ENCODE measurements at regions not wholly inside any gene's neighbourhood (a gene's known extent, or its start where the extent isn't known, plus 50 kb on each side); places are given as distances from the start of the nearest gene placed in this dataset.

DNA sequence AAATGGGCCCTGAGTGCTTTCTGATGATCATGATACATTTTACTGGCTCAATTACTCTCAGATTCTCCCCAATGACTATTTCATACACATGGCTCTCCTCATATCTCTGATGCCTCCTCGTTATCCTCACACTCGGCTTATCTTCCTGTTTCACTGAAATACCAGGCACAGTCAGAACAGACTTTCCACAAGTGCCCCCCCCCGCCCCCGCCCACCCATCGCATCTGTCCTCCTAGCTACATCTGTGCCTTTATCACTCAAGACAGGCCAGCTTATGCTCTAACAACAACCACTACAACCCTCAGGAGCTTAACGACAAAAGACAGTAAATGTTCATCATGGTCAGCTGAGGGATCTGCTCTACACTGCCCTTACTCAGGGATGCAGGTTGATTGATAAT lies 610.6 kb upstream of the DIPK2B start:
- TF ChIP-seq, protein P1, sequence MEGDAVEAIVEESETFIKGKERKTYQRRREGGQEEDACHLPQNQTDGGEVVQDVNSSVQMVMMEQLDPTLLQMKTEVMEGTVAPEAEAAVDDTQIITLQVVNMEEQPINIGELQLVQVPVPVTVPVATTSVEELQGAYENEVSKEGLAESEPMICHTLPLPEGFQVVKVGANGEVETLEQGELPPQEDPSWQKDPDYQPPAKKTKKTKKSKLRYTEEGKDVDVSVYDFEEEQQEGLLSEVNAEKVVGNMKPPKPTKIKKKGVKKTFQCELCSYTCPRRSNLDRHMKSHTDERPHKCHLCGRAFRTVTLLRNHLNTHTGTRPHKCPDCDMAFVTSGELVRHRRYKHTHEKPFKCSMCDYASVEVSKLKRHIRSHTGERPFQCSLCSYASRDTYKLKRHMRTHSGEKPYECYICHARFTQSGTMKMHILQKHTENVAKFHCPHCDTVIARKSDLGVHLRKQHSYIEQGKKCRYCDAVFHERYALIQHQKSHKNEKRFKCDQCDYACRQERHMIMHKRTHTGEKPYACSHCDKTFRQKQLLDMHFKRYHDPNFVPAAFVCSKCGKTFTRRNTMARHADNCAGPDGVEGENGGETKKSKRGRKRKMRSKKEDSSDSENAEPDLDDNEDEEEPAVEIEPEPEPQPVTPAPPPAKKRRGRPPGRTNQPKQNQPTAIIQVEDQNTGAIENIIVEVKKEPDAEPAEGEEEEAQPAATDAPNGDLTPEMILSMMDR (IDR thresholded peaks at IDR 0.05; ENCODE audit: low read depth, low read length): no peak
- TF ChIP-seq, protein P2, sequence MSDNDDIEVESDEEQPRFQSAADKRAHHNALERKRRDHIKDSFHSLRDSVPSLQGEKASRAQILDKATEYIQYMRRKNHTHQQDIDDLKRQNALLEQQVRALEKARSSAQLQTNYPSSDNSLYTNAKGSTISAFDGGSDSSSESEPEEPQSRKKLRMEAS (IDR thresholded peaks at IDR 0.05; ENCODE audit: low read depth, low read length): no peak

Data from NB4 (cell line).